OCI-LY1 (cell line): ENCODE measurements at regions not wholly inside any gene's neighbourhood (a gene's known extent, or its start where the extent isn't known, plus 50 kb on each side); places are given as distances from the start of the nearest gene placed in this dataset.

ENCODE experiments used
- EZH2 ChIP-seq: fragments of 200-600 bp; sonication (generic), shearing (Covaris generic); IDR thresholded peaks from 2 replicates; pipeline ENCODE4 v1.8.0; 2017; ENCODE audit warnings: borderline replicate concordance, mixed run types, mild to moderate bottlenecking, antibody characterized with exemption, low read length, moderate library complexity, mixed read lengths
- TF ChIP-seq, protein P1 (sequence below): fragments of 200-600 bp; sonication (generic), shearing (Covaris generic); IDR thresholded peaks from 2 replicates; pipeline ENCODE4 v1.5.1; 2017; ENCODE audit warnings: mild to moderate bottlenecking, antibody characterized with exemption, low read length, moderate library complexity, mixed read lengths

DNA sequence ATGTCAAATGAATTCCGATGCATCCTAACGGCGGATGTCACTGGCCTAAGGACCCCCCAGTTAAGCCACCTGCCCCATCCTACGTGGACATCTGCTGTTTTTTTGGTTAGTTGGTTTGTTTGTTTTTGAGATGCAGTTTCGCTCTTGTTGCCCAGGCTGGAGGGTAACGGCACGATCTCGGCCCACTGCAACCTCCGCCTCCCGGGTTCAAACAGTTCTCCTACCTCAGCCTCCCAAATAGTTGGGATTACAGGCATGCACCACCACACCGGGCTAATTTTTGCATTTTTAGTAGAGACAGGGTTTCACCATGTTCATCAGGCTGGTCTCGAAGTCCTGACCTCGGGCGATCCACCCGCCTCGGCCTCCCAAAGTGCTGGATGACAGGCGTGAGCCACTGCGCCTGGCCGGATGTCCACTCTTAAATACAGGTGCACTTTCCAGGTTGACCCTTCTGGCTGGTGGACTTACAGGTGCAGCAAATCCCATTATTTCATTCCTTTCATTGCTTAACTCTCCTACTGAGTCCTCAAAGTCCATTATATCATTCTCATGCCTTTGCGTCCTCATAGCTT, 206.2 kb downstream of the CRLF2 start:
- TF ChIP-seq, protein P1, sequence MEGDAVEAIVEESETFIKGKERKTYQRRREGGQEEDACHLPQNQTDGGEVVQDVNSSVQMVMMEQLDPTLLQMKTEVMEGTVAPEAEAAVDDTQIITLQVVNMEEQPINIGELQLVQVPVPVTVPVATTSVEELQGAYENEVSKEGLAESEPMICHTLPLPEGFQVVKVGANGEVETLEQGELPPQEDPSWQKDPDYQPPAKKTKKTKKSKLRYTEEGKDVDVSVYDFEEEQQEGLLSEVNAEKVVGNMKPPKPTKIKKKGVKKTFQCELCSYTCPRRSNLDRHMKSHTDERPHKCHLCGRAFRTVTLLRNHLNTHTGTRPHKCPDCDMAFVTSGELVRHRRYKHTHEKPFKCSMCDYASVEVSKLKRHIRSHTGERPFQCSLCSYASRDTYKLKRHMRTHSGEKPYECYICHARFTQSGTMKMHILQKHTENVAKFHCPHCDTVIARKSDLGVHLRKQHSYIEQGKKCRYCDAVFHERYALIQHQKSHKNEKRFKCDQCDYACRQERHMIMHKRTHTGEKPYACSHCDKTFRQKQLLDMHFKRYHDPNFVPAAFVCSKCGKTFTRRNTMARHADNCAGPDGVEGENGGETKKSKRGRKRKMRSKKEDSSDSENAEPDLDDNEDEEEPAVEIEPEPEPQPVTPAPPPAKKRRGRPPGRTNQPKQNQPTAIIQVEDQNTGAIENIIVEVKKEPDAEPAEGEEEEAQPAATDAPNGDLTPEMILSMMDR = no peak
- TF ChIP-seq EZH2 = no peak
